NAMALWA (cell line): ENCODE measurements at regions not wholly inside any gene's neighbourhood (a gene's known extent, or its start where the extent isn't known, plus 50 kb on each side); places are given as distances from the start of the nearest gene placed in this dataset.
A peak's percentile ranks its signal among the peaks of the same experiment; 100 is the strongest.

ENCODE experiments used
- DNase-seq: peaks from one replicate; pipeline ENCODE4 v3.0.0-alpha.2; 2015; ENCODE audit warnings: low spot score

GRCh38 chr7:142365410-142365842 is 107.6 kb upstream of the PRSS58 start:
- no peak for DNase-seq

GRCh38 chr7:142364551-142364950 is 106.7 kb upstream of the PRSS58 start:
- no peak for DNase-seq

GRCh38 chr7:142362349-142362748 is 104.5 kb upstream of the PRSS58 start:
- no peak for DNase-seq

GRCh38 chr7:142359694-142360279 is 101.9 kb upstream of the PRSS58 start:
- DNase-seq: no peak

- peak; percentile 76 for DNase-seq
Observed at GRCh38 chr7:142357953-142358520, 100.2 kb upstream of the PRSS58 start.

GRCh38 chr7:142356166-142356565 is 98.3 kb upstream of the PRSS58 start:
- no peak for DNase-seq

GRCh38 chr7:142355328-142355727 is 97.5 kb upstream of the PRSS58 start:
- DNase-seq: no peak

- DNase-seq: no peak
Observed at GRCh38 chr7:142353147-142354060, 95.5 kb upstream of the PRSS58 start.

- DNase-seq: no peak
Observed at GRCh38 chr7:142352543-142352942, 94.7 kb upstream of the PRSS58 start.

- DNase-seq: no peak
Observed at GRCh38 chr7:142351145-142351544, 93.3 kb upstream of the PRSS58 start.

- no peak for DNase-seq
Observed at GRCh38 chr7:142349670-142350405, 92.0 kb upstream of the PRSS58 start.

GRCh38 chr7:142348921-142349405 is 91.1 kb upstream of the PRSS58 start:
- DNase-seq: no peak

GRCh38 chr7:142348100-142348499 is 90.2 kb upstream of the PRSS58 start:
- DNase-seq: no peak

- no peak for DNase-seq
Observed at GRCh38 chr7:142347091-142347490, 89.2 kb upstream of the PRSS58 start.

GRCh38 chr7:142345811-142346210 is 88.0 kb upstream of the PRSS58 start:
- no peak for DNase-seq

GRCh38 chr7:142338633-142339501 is 81.0 kb upstream of the PRSS58 start:
- no peak for DNase-seq

- DNase-seq: no peak
Observed at GRCh38 chr7:142337054-142338001, 79.5 kb upstream of the PRSS58 start.

- no peak for DNase-seq
Observed at GRCh38 chr7:142334806-142335205, 76.9 kb upstream of the PRSS58 start.

GRCh38 chr7:142334236-142334635 is 76.4 kb upstream of the PRSS58 start:
- DNase-seq: no peak

- no peak for DNase-seq
Observed at GRCh38 chr7:142332421-142332820, 74.6 kb upstream of the PRSS58 start.
